ENCODE measurements at regions not wholly inside any gene's neighbourhood (a gene's known extent, or its start where the extent isn't known, plus 50 kb on each side); places are given as distances from the start of the nearest gene placed in this dataset.
"Not testable (repeated sequence)": the region's sequence is repeated elsewhere in the genome, so short reads cannot be mapped to it uniquely, and the experiment has no call there.

DNA sequence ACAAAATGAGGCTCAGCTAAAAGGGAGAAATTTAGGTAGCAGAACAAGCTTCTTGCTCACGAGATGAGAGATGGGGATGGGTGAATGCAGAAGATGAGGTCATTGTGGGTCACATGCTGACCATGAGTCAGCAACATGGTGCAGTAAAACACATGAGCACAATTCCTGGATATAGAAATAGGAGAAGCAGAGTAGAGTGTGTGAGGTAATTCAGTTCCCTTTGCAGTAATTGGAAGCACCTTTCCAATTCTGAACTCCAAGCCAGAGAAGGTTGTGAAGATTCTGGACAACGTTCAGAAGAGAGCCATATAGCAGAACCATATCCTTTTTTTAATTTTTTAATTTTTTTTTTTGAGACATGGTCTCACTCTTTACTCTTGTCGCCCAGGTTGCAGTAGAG is 62.0 kb upstream of the LMNTD1 start:
- no peak for DNase-seq

DNA sequence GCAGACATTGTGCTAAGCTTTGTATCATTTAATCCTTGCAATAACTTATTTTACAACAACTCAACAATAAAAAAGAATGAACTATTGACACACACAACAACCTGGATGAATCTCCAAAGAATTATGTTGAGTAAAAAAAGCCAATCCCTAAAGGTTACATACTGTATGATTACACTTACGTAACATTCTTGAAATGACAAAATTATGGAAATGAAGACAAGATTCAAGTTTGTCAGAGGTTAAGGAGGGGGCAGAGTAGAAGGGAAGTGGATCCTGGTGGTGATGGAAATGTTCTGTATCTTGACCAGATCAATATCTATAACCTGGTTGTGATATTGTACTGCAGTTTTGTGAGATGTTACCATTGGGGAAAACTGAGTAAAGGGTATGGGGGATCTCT is 63.2 kb upstream of the LMNTD1 start:
- no peak for DNase-seq

DNA sequence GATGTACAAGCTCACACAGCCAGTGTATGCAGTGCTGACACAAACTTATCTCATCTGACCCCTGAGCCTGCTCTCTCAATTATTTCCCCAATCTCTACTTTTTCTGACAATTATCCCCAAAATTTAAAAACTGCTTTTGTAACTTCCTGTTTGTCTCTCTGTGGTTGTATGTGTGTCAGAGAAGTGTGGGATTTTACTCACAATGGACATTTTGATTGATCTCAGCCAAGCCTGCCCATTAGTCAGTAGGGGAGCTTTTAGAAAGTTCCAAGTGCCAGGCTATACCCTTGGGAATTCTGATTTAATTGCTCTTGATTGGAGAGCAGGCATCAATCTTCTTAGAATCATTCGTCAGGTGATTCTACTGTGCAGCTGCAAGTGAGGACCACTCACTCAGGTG is 64.9 kb upstream of the LMNTD1 start:
- DNase-seq, result no peak

DNA sequence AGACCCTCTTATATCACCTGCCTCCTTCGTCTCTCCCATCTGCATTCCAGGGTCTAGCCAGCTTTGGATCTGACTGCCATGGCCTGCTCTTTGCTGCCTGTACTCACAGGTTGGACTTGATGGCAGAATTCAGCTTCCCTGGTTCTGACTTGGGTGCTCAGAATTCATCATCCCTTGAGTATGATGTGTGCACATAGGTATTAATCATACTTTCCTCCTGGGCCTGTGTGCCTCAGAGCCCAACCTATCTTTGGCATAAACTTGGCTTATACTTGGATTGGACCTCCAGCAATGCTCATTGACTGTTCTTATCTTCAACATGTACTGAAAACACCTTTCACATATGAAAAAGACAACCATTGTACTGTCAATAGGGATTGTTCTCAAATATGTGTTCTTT is 70.7 kb upstream of the LMNTD1 start:
- DNase-seq, result no peak

DNA sequence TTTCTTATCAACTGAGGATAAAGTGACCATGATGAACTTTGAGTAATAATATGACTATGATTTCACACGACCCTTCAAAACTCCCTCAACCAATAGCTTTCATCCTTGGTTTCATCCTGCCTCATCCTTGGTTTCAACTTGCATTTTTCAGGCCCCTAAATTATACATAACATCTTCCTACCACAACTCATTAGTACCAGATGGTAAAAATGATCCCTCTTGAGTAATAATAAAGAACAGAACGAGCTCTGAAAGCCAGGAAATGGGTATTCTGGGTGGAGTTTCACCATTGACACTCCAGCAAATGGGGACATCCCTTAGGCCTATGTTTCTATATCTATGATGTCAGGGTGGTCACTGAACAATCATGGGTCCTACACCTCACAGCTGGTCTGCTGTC is 72.1 kb upstream of the LMNTD1 start:
- DNase-seq, result no peak

DNA sequence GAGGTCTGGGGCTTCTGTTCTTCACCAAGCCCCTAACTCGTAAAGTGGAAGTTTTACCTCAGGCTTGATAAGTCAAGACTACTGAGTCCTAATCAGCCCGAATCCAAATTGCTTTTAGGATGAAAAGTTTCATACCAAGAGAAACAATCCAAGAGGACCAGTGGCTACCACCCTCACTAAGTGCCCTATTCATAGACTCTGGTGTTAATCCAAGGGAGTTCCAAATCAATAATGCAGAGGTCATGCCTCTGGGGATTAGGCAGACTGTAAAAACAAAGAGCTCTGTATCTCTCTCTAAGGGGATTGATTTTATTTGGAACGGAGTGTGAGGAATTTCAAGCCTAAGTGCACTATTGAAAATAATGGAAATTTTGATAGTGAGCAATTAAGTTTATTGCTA is 76.3 kb upstream of the LMNTD1 start:
- no peak for DNase-seq

DNA sequence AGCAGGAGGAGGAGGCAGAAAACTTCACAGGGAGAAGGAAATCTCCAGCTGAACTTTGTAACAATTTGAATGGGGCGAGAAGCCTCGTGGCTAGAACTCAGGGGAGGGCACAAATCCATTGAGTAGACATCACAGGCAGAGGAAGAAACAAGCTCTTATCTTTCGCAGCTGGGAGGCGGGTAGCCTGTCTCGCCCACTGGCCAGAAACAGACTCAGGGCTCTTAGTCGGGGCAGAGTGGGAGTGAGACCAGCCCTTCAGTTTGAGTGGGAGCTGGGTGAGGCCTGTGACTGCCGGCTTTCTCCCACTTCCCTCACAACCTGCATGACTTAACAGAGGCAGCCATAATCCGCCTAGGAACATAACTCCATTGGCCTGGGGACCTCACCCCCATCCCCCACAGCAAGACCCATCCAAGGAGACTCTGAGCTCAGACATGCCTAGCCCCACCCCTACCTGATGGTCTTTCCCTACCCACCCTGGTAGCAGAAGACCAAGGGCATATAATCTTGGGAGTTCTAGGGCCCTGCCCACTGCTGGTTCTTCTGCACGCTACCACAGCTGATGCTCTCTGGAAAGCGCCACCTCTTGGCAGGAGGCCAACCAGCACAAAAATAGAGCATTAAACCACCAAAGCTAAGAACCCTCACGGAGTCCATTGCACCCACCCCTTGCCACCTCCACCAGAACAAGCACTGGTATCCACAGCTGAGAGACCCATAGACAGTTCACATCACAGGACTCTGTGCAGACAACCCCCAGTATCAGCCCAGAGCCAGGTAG is 77.8 kb upstream of the LMNTD1 start:
- not testable (repeated sequence) for DNase-seq

DNA sequence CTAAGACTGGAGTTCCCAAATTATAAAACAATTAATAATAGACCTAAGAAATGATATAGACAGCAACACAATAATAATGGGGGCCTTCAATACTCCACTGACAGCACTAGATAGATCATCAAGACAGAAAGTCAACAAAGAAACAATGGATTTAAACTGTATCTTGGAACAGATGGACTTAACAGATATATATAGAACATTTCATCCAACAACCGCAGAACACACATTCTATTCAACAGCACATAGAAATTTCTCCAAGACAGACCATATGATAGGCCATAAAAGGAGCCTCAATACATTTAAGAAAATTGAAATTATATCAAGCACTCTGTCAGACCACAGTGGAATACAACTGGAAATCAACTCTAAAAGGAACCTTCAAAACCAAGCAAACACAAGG is 80.1 kb upstream of the LMNTD1 start:
- not testable (repeated sequence) for DNase-seq

DNA sequence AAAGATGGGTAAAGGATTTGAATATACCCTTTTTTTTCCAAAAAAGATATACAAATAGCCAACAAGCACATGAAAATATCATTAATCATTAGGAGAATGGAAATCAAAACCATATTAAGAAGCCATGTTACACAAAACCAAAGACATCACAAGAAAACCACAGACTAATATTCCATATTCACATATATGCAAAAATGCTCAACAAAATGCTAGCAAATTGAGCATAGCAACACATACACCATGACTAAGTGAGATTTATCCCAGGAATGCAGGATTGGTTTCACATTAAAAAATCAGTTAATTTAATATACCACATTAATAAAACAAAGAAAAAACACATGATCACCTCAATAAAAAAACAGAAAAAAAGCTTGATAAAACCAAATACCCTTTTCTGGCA is 84.7 kb upstream of the LMNTD1 start:
- no peak for DNase-seq

DNA sequence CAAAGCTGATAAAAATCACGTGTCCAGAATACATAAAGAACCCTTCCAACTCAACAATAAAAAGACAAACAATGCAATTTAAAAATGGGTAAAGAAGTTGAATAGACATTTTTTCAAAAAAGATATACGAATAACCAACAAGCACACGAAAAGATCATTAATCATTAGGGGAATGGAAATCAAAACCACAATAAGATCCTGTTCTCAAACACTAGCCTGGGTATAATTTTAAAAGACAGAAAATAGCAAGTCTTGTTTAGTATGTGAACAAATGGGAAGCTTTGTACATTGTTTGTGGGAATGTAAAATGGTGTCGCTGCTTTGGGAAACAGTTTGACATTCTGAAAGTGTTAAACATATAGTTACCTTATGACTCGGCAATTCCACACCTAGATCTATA is 86.3 kb upstream of the LMNTD1 start:
- no peak for DNase-seq

DNA sequence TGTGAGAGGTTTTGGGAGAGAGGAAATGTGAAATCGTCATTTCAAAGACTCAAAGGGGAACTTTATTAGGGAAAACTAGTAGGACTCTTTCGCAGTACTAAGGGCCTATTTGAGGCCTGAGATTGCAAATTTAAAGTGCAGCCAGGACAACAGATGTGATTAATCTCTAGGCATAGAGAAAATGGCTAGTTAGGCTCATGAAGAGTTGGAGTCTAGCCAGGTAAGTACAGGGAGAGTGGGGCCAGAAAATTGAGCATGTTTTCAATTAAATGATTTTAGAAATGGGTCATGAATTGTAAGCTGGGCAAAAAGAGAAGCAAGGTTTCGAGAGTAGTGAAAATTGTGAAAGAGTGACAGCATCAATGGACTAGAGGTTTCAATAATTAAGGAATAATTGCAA is 91.9 kb upstream of the LMNTD1 start:
- DNase-seq, result no peak

DNA sequence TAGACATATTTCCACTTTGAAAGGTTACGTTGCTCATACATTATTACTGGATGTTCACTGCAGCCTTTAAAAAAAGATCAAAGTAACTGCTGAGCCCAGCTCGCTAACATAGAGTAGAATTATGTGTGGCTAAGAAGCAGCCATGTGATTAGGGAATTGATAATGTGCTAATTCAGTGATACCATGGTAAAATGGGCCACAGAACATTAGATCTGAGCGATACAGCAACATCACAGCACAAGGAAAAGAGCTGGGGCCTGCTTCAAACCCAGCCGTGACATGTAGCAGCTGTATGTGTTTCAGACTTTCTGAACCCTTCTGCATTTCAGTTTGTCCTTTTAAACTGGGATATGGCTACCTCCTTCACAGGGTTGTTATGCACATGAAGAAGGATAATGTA is 92.3 kb upstream of the LMNTD1 start:
- no peak for DNase-seq

DNA sequence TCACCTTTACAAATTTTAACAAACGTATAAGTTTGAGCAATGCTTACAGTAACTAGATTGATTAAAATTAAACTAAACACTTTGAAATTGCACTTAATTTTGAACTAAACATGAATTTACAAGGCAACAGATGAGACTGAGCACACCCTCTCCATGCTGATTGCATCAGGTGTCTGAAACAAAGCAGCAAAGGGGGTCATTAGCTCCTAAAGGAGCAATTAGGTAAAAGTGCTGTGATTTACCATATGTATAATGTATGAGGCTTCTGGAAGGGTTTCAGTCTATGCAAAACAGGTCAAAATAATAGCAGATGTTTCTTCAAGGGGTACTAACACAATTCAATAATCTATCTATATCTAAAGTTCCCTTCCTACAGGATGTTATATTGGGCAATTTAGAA is 98.8 kb upstream of the LMNTD1 start:
- no peak for DNase-seq

DNA sequence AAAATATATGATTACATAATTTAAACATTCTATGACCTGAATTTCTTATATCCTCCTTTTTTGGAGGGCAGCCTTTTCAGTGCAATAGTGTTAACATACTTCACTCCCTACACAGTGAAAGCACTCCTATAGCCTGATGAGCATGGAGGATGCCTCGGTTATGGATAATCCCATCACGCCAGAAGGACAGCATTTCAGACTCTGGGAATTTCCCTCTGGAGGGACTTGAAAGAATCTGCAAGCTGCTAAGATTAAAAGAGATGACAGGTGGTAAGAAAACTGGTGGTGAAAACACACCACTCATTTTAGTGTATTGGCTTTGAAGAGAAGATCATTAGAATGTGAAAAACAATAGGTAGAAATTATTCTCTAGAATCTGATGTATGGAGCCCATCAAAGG is 99.3 kb upstream of the LMNTD1 start:
- DNase-seq, result no peak

DNA sequence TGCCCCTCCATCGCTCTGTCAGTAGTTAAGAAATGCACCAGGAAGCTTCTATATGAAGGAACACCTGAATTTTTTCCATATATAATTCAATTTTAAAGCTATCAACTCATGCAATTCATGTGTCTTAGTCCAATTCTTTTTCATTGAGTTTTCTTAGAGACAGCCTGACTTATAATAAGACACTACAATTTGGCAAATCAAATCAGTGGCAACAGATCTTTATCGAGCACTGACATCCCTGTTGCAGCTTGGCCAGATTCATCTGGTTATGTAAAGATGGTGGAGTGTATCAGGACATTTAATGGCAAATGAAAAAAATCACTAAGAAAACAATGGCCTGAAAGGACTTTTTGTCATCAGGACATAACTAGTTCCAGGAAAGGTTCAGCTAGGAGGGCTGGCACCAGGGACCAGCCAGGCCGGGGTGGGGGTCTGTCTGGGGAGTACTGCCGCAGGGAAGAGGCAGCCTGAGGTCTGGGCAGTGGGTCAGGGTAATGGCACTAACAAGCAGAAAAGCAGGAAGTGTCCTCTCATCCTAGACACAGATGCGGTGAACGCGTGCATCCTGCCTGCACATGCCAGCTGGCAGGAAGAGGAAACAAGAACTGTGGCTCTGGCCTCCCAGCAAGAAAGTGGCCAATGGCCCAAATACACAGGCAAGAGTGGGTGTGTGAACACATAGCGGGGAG is 100.5 kb upstream of the LMNTD1 start:
- DNase-seq, result no peak

DNA sequence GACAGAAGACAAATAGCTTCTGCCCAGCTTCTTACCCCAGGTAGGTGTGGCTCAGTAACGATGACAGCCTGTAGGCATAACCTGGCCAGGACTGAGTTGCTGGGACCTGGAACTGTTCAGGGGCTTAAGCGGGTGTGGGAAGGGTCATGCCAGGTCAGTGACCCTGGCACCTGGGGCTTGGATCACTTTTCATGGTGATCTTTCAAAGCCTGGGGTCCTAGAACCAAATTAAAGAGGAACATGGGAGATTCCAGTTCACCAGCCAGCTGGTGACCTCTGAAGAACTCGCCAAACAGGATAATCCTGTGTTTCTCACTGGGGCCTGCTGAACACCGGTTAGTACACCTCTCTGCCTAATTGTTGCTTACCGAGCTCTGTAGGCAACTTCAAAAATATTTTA is 102.6 kb upstream of the LMNTD1 start:
- DNase-seq, result no peak

DNA sequence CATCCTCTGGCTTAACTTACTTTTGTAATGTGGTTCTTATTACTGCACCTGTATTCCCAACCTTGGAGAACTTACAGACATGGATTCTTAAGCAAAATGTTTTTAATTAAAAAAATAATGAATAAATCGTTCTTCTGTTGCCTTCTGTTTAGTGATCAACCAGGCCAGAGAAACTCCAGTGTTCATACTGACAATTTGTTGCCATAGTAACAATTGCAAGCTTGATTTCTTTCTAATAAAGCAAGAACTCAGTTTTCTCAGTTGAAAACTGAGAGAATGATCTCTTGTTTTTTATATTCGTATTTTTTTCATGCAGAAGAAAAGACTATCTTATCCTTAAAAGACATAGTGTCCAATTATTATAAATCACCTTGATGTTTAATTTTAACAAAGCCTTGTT is 106.5 kb upstream of the LMNTD1 start:
- DNase-seq, result no peak

DNA sequence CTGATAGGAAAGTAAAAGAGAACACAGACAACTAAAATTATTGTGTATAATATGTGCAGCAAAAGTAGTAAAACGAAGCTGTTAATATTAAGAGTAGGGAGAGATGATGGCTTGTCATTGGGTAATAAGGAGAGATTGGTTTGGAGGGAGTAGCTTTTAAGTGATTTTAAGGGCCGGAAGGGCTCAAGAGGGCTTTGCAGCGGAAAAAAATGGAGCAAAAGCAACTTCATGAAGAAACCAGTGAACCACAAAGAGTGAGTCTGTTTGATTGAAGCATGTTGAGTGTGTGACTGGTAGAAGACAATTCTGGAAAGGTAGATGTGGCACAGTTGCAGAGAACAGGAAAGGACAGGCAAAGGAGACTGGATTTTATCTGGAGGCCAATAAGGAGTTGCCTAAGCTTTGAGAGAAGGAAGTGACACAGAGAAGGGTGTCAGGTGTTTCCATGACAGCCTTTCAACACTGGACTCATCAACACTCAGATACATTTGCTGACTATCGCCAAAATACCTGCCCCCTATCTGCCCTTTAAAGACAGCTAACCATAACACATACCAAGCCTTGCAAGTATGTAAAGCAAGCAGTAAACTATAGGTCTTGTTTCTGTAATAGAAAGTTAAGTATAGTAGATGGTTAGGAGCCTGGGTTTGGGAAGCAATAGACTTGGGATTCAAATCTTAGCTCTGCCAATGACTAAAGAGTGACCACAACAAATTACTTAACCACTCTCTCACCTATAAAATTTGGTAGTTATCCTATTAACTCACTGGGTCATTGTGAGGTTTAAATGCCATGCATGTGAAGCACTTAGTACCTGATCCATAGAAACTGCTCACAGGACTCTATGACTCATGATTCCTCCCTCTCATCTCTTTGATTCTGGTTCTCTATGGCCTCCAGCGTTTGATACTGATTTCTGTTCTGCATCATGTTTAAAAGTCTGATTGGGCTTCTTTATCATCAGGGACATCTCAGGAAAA is 117.3 kb upstream of the LMNTD1 start:
- DNase-seq, result no peak

DNA sequence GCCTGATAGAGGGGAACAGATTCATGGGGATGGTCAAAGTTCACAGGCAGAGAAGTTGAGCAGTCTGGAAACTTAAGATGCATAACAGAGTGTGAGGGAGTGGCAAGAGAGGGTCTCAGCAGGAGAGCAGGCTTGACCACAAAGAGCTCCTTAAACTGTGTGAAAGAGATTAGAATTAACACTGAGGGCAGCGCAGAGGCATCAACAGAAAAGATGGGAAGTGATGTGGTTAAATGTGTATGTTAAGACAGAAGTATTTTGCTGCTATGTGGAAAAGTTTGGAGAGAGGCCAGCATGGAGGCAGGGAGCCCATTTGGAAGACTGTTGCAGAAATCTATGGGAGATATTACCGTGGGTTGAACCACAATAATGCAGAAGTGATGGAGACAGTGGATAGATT is 122.7 kb upstream of the LMNTD1 start:
- DNase-seq, result no peak

DNA sequence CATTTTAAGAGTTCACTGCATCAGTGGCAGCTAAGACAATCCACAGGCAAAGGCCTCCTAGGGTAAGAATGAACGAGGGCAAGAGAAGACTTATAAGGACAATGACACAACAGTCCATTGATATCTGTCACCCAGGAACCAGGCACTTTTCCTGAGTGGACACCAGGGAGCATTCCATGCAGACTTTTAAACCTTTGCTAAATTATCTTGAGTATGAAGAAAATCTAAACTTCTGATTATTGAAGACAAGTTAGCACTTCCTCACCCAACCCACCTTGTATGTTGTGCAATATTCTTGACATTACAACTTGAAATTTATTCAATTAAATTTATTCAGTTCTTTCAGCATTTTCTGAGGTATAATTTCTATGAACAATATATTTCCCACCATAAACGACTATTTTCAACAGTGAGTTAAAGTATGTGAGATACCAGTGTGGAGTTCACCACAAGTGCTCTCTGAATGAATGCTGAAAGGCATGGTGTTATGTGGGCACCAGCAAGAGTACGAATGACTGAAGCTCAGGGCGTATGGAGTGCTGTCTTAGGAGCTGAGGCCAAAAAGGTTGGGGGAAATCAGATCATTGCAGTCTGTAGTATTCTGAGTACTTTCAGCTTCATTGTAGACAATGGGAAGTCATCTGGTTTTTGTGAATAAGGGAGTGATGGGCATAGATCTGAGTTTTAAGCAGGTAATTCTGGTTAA is 124.3 kb upstream of the LMNTD1 start:
- DNase-seq, result no peak

DNA sequence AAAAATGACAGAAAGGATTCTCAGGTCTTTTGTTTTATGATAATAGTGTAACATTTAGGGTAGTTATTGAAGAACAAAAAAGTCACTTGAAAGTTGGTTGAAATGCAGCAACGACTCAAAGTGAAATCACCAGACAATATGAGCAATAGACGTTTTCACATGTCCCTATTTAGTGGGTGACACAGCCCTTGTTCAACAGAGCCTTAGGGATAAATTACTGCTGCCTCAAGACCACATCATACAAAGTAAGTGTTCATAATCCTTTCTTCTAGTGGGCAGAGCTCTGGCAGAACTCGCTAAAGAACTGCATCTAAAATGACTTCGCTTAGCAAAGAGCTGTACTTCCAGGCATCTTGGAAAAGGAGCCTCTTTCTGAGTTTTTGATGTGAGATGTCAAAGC is 128.5 kb upstream of the LMNTD1 start:
- DNase-seq, result no peak

DNA sequence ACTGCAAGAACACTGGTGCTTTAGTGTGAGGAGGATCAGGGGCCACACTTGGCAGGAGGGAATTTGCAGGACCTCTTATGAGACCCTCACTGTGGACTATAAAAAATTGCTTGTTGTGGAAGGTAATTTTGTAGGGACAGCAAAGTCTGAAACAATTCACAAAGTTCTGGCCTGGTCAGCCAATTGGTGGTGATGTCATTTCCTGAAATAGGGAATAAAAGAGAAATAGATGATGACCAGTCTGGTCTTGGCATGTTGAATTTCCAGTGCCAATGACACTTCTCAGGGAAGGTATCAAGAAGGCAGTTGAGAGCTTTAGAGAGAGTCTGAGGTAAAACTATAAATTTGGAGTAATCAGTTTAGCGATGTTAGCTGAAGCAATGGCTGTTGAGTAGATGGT is 129.3 kb upstream of the LMNTD1 start:
- DNase-seq, result no peak

DNA sequence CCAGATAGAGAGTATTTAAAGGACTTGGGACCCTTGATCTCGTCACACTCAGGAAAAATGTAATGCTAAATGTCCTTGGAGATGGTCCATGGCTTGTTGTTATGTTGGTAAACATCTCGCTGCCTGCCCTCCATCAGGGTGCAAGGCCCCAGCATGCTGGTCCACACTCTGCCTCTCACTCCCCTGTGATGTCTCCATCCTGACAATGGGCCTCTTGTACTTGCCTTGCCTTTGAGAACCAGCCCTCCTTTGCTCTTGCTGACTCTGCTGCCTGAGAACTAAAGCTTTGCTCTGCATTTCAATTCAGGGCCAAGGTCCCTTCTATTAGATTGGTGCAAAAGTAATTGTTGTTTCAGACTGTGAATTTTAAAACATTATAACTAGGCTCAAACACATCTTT is 131.0 kb upstream of the LMNTD1 start:
- DNase-seq, result no peak

Data from right forelimb (tissue), 1 donor.